HG03521 (cell line): ENCODE measurements at regions not wholly inside any gene's neighbourhood (a gene's known extent, or its start where the extent isn't known, plus 50 kb on each side); places are given as distances from the start of the nearest gene placed in this dataset.

Experiments used
- ATAC-seq: cut with Tn5 transposase; IDR thresholded peaks from one replicate; pipeline ENCODE4 v1.9.1; 2021; ENCODE audit warnings: mild to moderate bottlenecking, moderate library complexity; ENCODE audit not compliant: unreplicated experiment

- no peak for ATAC-seq
Measured at GRCh38 chr10:28922127-28922526, 244.8 kb downstream of the BAMBI start.

GRCh38 chr10:28922861-28923260 lies 245.5 kb downstream of the BAMBI start:
- no peak for ATAC-seq

GRCh38 chr10:28924717-28925116 lies 247.4 kb downstream of the BAMBI start:
- no peak for ATAC-seq

GRCh38 chr10:28925121-28925663 lies 247.9 kb downstream of the BAMBI start:
- ATAC-seq, result no peak

- no peak for ATAC-seq
Measured at GRCh38 chr10:28926932-28927331, 249.6 kb downstream of the BAMBI start.

- no peak for ATAC-seq
Measured at GRCh38 chr10:28928484-28928883, 251.2 kb downstream of the BAMBI start.

GRCh38 chr10:28929942-28930341 lies 252.6 kb downstream of the BAMBI start:
- no peak for ATAC-seq

- no peak for ATAC-seq
Measured at GRCh38 chr10:28930514-28931495, 253.5 kb downstream of the BAMBI start.

- ATAC-seq, result no peak
Measured at GRCh38 chr10:28935061-28935460, 257.7 kb downstream of the BAMBI start.

- no peak for ATAC-seq
Measured at GRCh38 chr10:28937959-28938358, 260.6 kb downstream of the BAMBI start.

GRCh38 chr10:28938745-28939144 lies 261.4 kb downstream of the BAMBI start:
- ATAC-seq, result no peak

GRCh38 chr10:28939281-28940157 lies 262.2 kb downstream of the BAMBI start:
- ATAC-seq, result no peak

- no peak for ATAC-seq
Measured at GRCh38 chr10:28940158-28940888, 263.0 kb downstream of the BAMBI start.

- no peak for ATAC-seq
Measured at GRCh38 chr10:28942012-28942411, 264.7 kb downstream of the BAMBI start.

- ATAC-seq, result no peak
Measured at GRCh38 chr10:28945959-28946358, 268.6 kb downstream of the BAMBI start.

GRCh38 chr10:28946479-28946878 lies 269.2 kb downstream of the BAMBI start:
- no peak for ATAC-seq

GRCh38 chr10:28947171-28947570 lies 269.9 kb downstream of the BAMBI start:
- no peak for ATAC-seq

- no peak for ATAC-seq
Measured at GRCh38 chr10:28948046-28948445, 270.7 kb downstream of the BAMBI start.

GRCh38 chr10:28949005-28950004 lies 272.0 kb downstream of the BAMBI start:
- no peak for ATAC-seq
